ENCODE measurements at regions not wholly inside any gene's neighbourhood (a gene's known extent, or its start where the extent isn't known, plus 50 kb on each side); places are given as distances from the start of the nearest gene placed in this dataset.

GRCh38 chr13:58437427-58437826 lies 805.9 kb downstream of the PCDH17 start:
- ATAC-seq = no peak
- TF ChIP-seq ISL1 (CRISPR knock-in tag; IDR thresholded peaks at IDR 0.05) (no peak), CSRNP3 (CRISPR knock-in tag; IDR thresholded peaks at IDR 0.05) (no peak)

GRCh38 chr13:58446979-58447378 lies 815.4 kb downstream of the PCDH17 start:
- no peak for TF ChIP-seq CREB5 (CRISPR knock-in tag; IDR thresholded peaks at IDR 0.05; ENCODE audit: low read depth)
- TF ChIP-seq ZFP3 (CRISPR knock-in tag; IDR thresholded peaks at IDR 0.05) = no peak
- TF ChIP-seq ZNF70 (CRISPR knock-in tag; IDR thresholded peaks at IDR 0.05) = no peak
- TF ChIP-seq TCF4 (CRISPR knock-in tag; IDR thresholded peaks at IDR 0.05; ENCODE audit: borderline replicate concordance) = no peak
- TF ChIP-seq GLIS3 (CRISPR knock-in tag; IDR thresholded peaks at IDR 0.05) = no peak
- no peak for TF ChIP-seq OSR1 (CRISPR knock-in tag; IDR thresholded peaks at IDR 0.05)
- no peak for TF ChIP-seq TOX (CRISPR knock-in tag; IDR thresholded peaks at IDR 0.05; ENCODE audit: borderline replicate concordance)
- no peak for TF ChIP-seq BACH2 (CRISPR knock-in tag; IDR thresholded peaks at IDR 0.05; ENCODE audit: borderline replicate concordance)

GRCh38 chr13:58452123-58452623 lies 820.6 kb downstream of the PCDH17 start:
- ATAC-seq = no peak
- TF ChIP-seq TCF4 (CRISPR knock-in tag; IDR thresholded peaks at IDR 0.05; ENCODE audit: borderline replicate concordance) (no peak), ZNF565 (CRISPR knock-in tag; conservative IDR thresholded peaks at IDR 0.05; ENCODE audit: low read depth) (no peak), ZNF70 (CRISPR knock-in tag; IDR thresholded peaks at IDR 0.05) (no peak), ISL1 (CRISPR knock-in tag; IDR thresholded peaks at IDR 0.05) (no peak), PPARA (CRISPR knock-in tag; IDR thresholded peaks at IDR 0.05; ENCODE audit: borderline replicate concordance) (no peak), POU6F1 (CRISPR knock-in tag; IDR thresholded peaks at IDR 0.05; ENCODE audit: borderline replicate concordance, low read depth) (no peak), ZFP3 (CRISPR knock-in tag; IDR thresholded peaks at IDR 0.05) (no peak), ZNF8 (CRISPR knock-in tag; IDR thresholded peaks at IDR 0.05) (no peak), TOX (CRISPR knock-in tag; IDR thresholded peaks at IDR 0.05; ENCODE audit: borderline replicate concordance) (no peak), ESRRG (CRISPR knock-in tag; IDR thresholded peaks at IDR 0.05) (no peak), CREB5 (CRISPR knock-in tag; IDR thresholded peaks at IDR 0.05; ENCODE audit: low read depth) (no peak), RARB (CRISPR knock-in tag; IDR thresholded peaks at IDR 0.05) (no peak), SNAI2 (CRISPR knock-in tag; IDR thresholded peaks at IDR 0.05) (no peak)

More at GRCh38 chr13:58446979-58447378, 815.4 kb downstream of the PCDH17 start:
- ATAC-seq = no peak

GRCh38 chr13:58455094-58455493 lies 823.5 kb downstream of the PCDH17 start:
- TF ChIP-seq CSDC2 (CRISPR knock-in tag; IDR thresholded peaks at IDR 0.05) (no peak), ZFP3 (CRISPR knock-in tag; IDR thresholded peaks at IDR 0.05) (no peak), BACH2 (CRISPR knock-in tag; IDR thresholded peaks at IDR 0.05; ENCODE audit: borderline replicate concordance) (no peak), SNAI2 (CRISPR knock-in tag; IDR thresholded peaks at IDR 0.05) (no peak), ARNTL (CRISPR knock-in tag; IDR thresholded peaks at IDR 0.05; ENCODE audit: borderline replicate concordance, low read depth) (no peak), POU6F1 (CRISPR knock-in tag; IDR thresholded peaks at IDR 0.05; ENCODE audit: borderline replicate concordance, low read depth) (no peak), OSR1 (CRISPR knock-in tag; IDR thresholded peaks at IDR 0.05) (no peak), TCF4 (CRISPR knock-in tag; IDR thresholded peaks at IDR 0.05; ENCODE audit: borderline replicate concordance) (no peak), ESRRG (CRISPR knock-in tag; IDR thresholded peaks at IDR 0.05) (no peak), GLIS3 (CRISPR knock-in tag; IDR thresholded peaks at IDR 0.05) (no peak), ZNF565 (CRISPR knock-in tag; conservative IDR thresholded peaks at IDR 0.05; ENCODE audit: low read depth) (no peak), ZC3H10 (CRISPR knock-in tag; IDR thresholded peaks at IDR 0.05) (no peak), RARB (CRISPR knock-in tag; IDR thresholded peaks at IDR 0.05) (no peak), CREB5 (CRISPR knock-in tag; IDR thresholded peaks at IDR 0.05; ENCODE audit: low read depth) (no peak), PPARA (CRISPR knock-in tag; IDR thresholded peaks at IDR 0.05; ENCODE audit: borderline replicate concordance) (no peak), ZNF70 (CRISPR knock-in tag; IDR thresholded peaks at IDR 0.05) (no peak)
- no peak for ATAC-seq

Data from SK-N-SH treated with all-trans-retinoic acid at 6 μM for 48 hours (cell line).